Fibroblast of lung (primary cell): ENCODE measurements at regions not wholly inside any gene's neighbourhood (a gene's known extent, or its start where the extent isn't known, plus 50 kb on each side); places are given as distances from the start of the nearest gene placed in this dataset.

ENCODE experiments used
- DNase-seq, 2 donors: peaks; one replicate each; pipeline versions ENCODE4 v3.0.0 to v3.0.0-alpha.2; 2010; ENCODE audit warnings: low read depth in 2 of 2
- H2AFZ ChIP-seq: 2 replicates; pipeline ENCODE4 v1.5.1; 2012; ENCODE audit warnings: low read length, control low read depth, inconsistent platforms
- H3K27ac ChIP-seq: 2 replicates; pipeline ENCODE4 v1.5.1; 2011; ENCODE audit warnings: low read length, control low read depth; ENCODE audit not compliant: insufficient read depth
- H3K27me3 ChIP-seq: 2 replicates; pipeline ENCODE4 v1.5.1; 2011; ENCODE audit warnings: mild to moderate bottlenecking, low read length; ENCODE audit not compliant: control insufficient read depth, insufficient read depth
- H3K36me3 ChIP-seq: 2 replicates; pipeline ENCODE4 v1.5.1; 2011; ENCODE audit warnings: low read length; ENCODE audit not compliant: control insufficient read depth, insufficient read depth
- H3K4me1 ChIP-seq: 2 replicates; pipeline ENCODE4 v1.5.1; 2011; ENCODE audit warnings: low read length; ENCODE audit not compliant: control insufficient read depth, insufficient read depth; ENCODE audit errors: extremely low read depth
- H3K4me2 ChIP-seq: 2 replicates; pipeline ENCODE4 v1.5.1; 2011; ENCODE audit warnings: low read length, control low read depth; ENCODE audit not compliant: insufficient read depth; ENCODE audit errors: extremely low read depth
- H3K4me3 ChIP-seq, 4 experiments: fragments of 200-600 bp in 1 of 4; sonication (generic) in 1 of 4; replicated peaks in 1 of 4; 2 replicates each; pipeline ENCODE4 v1.5.1; 2011 to 2016; ENCODE audit warnings: low read length in 4 of 4, low read depth in 3 of 4, mild to moderate bottlenecking in 3 of 4, control low read depth in 2 of 4, inconsistent platforms in 1 of 4, mixed read lengths in 1 of 4; ENCODE audit not compliant: insufficient read depth in 1 of 4; ENCODE audit errors: control extremely low read depth in 1 of 4
- H3K79me2 ChIP-seq: 2 replicates; pipeline ENCODE4 v1.5.1; 2012; ENCODE audit warnings: mild to moderate bottlenecking, low read length, inconsistent platforms; ENCODE audit not compliant: control insufficient read depth, insufficient read depth
- H3K9ac ChIP-seq: 2 replicates; pipeline ENCODE4 v1.5.1; 2011; ENCODE audit warnings: mild to moderate bottlenecking, low read length, control low read depth; ENCODE audit not compliant: insufficient read depth
- H3K9me3 ChIP-seq: 2 replicates; pipeline ENCODE4 v1.5.1; 2012; ENCODE audit warnings: low read depth, low read length; ENCODE audit not compliant: control insufficient read depth, insufficient read depth
- H4K20me1 ChIP-seq: 2 replicates; pipeline ENCODE4 v1.5.1; 2011; ENCODE audit warnings: low read length; ENCODE audit not compliant: control insufficient read depth, insufficient read depth; ENCODE audit errors: extremely low read depth
- CTCF ChIP-seq, 2 donors: IDR thresholded peaks in 1 of 2; conservative IDR thresholded peaks in 1 of 2; 1 replicate in 1 of 2; 2 replicates in 1 of 2; pipeline ENCODE4 v1.5.1; 2011 to 2012; ENCODE audit warnings: low read length in 2 of 2, control low read depth in 1 of 2, inconsistent platforms in 1 of 2, low read depth in 1 of 2, mild to moderate bottlenecking in 1 of 2
- EZH2 ChIP-seq: IDR thresholded peaks from 2 replicates; pipeline ENCODE4 v1.5.1; 2012; ENCODE audit warnings: low read length, control low read depth, mild to moderate bottlenecking; ENCODE audit errors: missing control alignments

GRCh38 chr1:243923292-243924171 is 73.5 kb upstream of the AKT3 start:
- Histone ChIP-seq H3K79me2 (no peaks in the 10 kb centered on the region), H3K4me2 (no peak overlapping the region), H4K20me1 (no peaks in the 10 kb centered on the region), H2AFZ (no peak overlapping the region), H3K36me3 (no peaks in the 10 kb centered on the region), H3K9ac (no peak overlapping the region), H3K4me1 (peaks cover 22% of the 10 kb centered on the region), H3K4me3 (no peak overlapping the region), H3K27ac (peak overlapping the region; percentile 73), H3K9me3 (no peaks in the 10 kb centered on the region), H3K27me3 (no peaks in the 10 kb centered on the region)
- TF ChIP-seq EZH2 = no peak
- no peak for TF ChIP-seq CTCF (conservative IDR thresholded peaks at IDR 0.05 in 1 of 2, IDR thresholded peaks at IDR 0.05 in 1 of 2; ENCODE audit: low read depth in 1 of 2, low read length in 2 of 2)
- DNase-seq = no peak

- Histone ChIP-seq H3K79me2 (no peaks in the 10 kb centered on the region), H3K4me3 (no peak overlapping the region), H2AFZ (no peak overlapping the region), H3K4me2 (no peak overlapping the region), H3K9me3 (no peaks in the 10 kb centered on the region), H3K36me3 (no peaks in the 10 kb centered on the region), H3K4me1 (peaks cover 24% of the 10 kb centered on the region), H3K9ac (no peak overlapping the region), H3K27ac (no peak overlapping the region), H4K20me1 (no peaks in the 10 kb centered on the region), H3K27me3 (no peaks in the 10 kb centered on the region)
- no peak for DNase-seq
- TF ChIP-seq EZH2 = no peak
- no peak for TF ChIP-seq CTCF (conservative IDR thresholded peaks at IDR 0.05 in 1 of 2, IDR thresholded peaks at IDR 0.05 in 1 of 2; ENCODE audit: low read depth in 1 of 2, low read length in 2 of 2)
Measured at GRCh38 chr1:243921111-243921510, 71.1 kb upstream of the AKT3 start.

- Histone ChIP-seq H3K79me2 (no peaks in the 10 kb centered on the region), H2AFZ (peak overlapping the region; percentile 88), H3K36me3 (no peaks in the 10 kb centered on the region), H3K27ac (peak overlapping the region; percentile 85), H3K9ac (peak overlapping the region; percentile 64), H3K27me3 (no peaks in the 10 kb centered on the region), H3K9me3 (no peaks in the 10 kb centered on the region), H4K20me1 (no peaks in the 10 kb centered on the region), H3K4me3 (peak overlapping the region; percentile 40 to 73 (median 66)), H3K4me1 (peaks cover 10% of the 10 kb centered on the region), H3K4me2 (peak overlapping the region; percentile 98)
- no peak for TF ChIP-seq CTCF (conservative IDR thresholded peaks at IDR 0.05 in 1 of 2, IDR thresholded peaks at IDR 0.05 in 1 of 2; ENCODE audit: low read depth in 1 of 2, low read length in 2 of 2)
- no peak for TF ChIP-seq EZH2
- DNase-seq = peak; percentile 28 to 37
Measured at GRCh38 chr1:243917863-243918565, 68.0 kb upstream of the AKT3 start.
